ENCODE measurements at regions not wholly inside any gene's neighbourhood (a gene's known extent, or its start where the extent isn't known, plus 50 kb on each side); places are given as distances from the start of the nearest gene placed in this dataset.

GRCh38 chr10:25113191-25114035, 61.4 kb upstream of the GPR158 start:
- H3K27ac ChIP-seq, result no peak overlapping the region
- peak; percentile 67 for DNase-seq (ENCODE audit: low read depth, low spot score)

DNA sequence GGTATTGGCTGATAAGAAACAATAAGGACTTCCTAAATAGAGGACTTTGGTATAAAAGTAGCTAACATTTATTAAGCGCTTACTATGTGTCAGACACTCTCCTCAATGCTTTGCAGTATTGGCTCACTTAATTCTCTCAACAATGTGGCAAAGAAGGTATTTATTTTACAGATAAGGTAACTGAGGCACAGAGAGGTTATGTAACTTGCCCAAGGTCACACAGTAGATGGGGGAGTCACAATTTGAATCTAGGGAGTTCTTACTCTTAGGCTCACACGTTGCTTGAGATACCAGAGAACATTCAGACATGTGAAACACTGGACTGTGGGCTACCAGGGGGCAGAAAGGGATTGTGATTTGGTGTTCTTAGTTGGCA, 60.8 kb upstream of the GPR158 start:
- DNase-seq (ENCODE audit: low read depth, low spot score), result no peak
- no peak overlapping the region for H3K27ac ChIP-seq

DNA sequence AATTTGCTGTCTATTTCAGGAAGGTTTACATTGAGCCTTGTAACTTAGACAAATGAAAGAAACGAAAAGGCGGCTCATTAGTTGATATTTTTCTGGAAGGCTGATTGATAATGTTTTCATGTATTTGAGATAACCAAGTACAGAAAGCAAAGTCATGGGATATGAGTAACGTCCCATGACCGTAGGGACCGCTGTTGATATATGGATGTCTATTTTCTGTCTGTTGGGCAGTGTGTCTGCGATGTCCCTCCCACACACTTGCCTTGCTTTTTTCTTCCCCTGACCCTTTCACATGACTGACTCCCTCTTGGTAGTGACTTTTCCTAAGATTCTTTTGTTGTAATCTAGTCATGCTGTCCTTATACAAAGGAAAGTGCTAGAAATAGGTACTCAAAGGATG, 57.0 kb upstream of the GPR158 start:
- H3K27ac ChIP-seq, result no peak overlapping the region
- no peak for DNase-seq (ENCODE audit: low read depth, low spot score)

GRCh38 chr10:25120188-25120587, 54.6 kb upstream of the GPR158 start:
- DNase-seq (ENCODE audit: low read depth, low spot score), result no peak
- H3K27ac ChIP-seq, result no peak overlapping the region

All from epithelial cell of prostate (primary cell).